ENCODE measurements at regions not wholly inside any gene's neighbourhood (a gene's known extent, or its start where the extent isn't known, plus 50 kb on each side); places are given as distances from the start of the nearest gene placed in this dataset.

- intact Hi-C loops (cut with micrococcal nuclease), result no loop called here
- no TSS peak for BruUV-seq (replicated peaks)
- Mint-ChIP-seq H3K4me1 (ENCODE audit: insufficient read depth, unreplicated experiment) (no peaks in the 10 kb centered on the region), H3K9me3 (ENCODE audit: unreplicated experiment) (no peaks in the 10 kb centered on the region), H3K27me3 (ENCODE audit: insufficient read depth, unreplicated experiment) (no peaks in the 10 kb centered on the region), H3K27ac (ENCODE audit: low read depth, unreplicated experiment) (no peak overlapping the region), H3K36me3 (ENCODE audit: insufficient read depth, unreplicated experiment) (peaks cover 6% of the 10 kb centered on the region), H3K4me3 (ENCODE audit: unreplicated experiment) (no peak overlapping the region)
- no peak for TF ChIP-seq CTCF (IDR thresholded peaks at IDR 0.05; ENCODE audit: unreplicated experiment)
- ChIA-PET CTCF (no interaction called here), POLR2A (no interaction called here)
- no peak for DNase-seq (ENCODE audit: unreplicated experiment)
Observed at GRCh38 chr5:88355490-88356050, 86.9 kb upstream of the TMEM161B start.

GRCh38 chr5:88325868-88326267 lies 57.2 kb upstream of the TMEM161B start:
- intact Hi-C loops (cut with micrococcal nuclease), result no loop called here
- H3K9me3 Mint-ChIP-seq (ENCODE audit: unreplicated experiment), result no peaks in the 10 kb centered on the region
- DNase-seq (ENCODE audit: unreplicated experiment), result no peak
- H3K4me1 Mint-ChIP-seq (ENCODE audit: insufficient read depth, unreplicated experiment), result no peaks in the 10 kb centered on the region
- BruUV-seq (replicated peaks), result no TSS peak
- H3K27me3 Mint-ChIP-seq (ENCODE audit: insufficient read depth, unreplicated experiment), result no peaks in the 10 kb centered on the region
- POLR2A ChIA-PET, result interaction anchor here (0.6 kb wide), 1 partner anchor 91 kb away, joined by 3 read pairs; no protein-coding TSS in a partner anchor
- H3K27ac Mint-ChIP-seq (ENCODE audit: low read depth, unreplicated experiment), result no peak overlapping the region
- H3K4me3 Mint-ChIP-seq (ENCODE audit: unreplicated experiment), result no peak overlapping the region
- no peaks in the 10 kb centered on the region for H3K36me3 Mint-ChIP-seq (ENCODE audit: insufficient read depth, unreplicated experiment)
- CTCF ChIA-PET, result no interaction called here
- no peak for TF ChIP-seq CTCF (IDR thresholded peaks at IDR 0.05; ENCODE audit: unreplicated experiment)

DNA sequence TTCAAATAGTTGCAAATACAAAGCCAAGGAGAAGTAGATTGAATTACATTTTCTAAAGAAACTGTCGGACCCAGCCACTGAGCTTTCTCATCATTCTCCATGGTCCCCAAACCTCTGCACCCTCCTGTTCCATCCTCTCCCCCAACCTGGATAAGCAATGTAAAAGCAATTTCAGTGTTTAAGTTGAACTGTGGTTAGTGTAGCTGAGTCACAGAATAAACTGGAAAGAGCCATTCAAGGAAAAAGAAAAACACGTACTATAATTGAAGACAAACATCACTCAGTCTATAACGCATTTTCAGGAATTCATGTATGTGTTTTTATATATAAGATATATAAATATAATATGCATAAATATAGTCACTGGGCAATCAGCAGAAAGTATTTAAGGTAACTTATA lies 54.1 kb upstream of the TMEM161B start:
- intact Hi-C loops (cut with micrococcal nuclease), result no loop called here
- no peak for DNase-seq (ENCODE audit: unreplicated experiment)
- no TSS peak for BruUV-seq (replicated peaks)
- Mint-ChIP-seq H3K27me3 (ENCODE audit: insufficient read depth, unreplicated experiment) (no peaks in the 10 kb centered on the region), H3K4me1 (ENCODE audit: insufficient read depth, unreplicated experiment) (no peaks in the 10 kb centered on the region), H3K9me3 (ENCODE audit: unreplicated experiment) (no peaks in the 10 kb centered on the region), H3K27ac (ENCODE audit: low read depth, unreplicated experiment) (no peak overlapping the region), H3K4me3 (ENCODE audit: unreplicated experiment) (no peak overlapping the region), H3K36me3 (ENCODE audit: insufficient read depth, unreplicated experiment) (no peaks in the 10 kb centered on the region)
- CTCF ChIA-PET, result no interaction called here
- POLR2A ChIA-PET, result no interaction called here
- no peak for TF ChIP-seq CTCF (IDR thresholded peaks at IDR 0.05; ENCODE audit: unreplicated experiment)

All from MCF 10A (cell line).